ENCODE measurements at regions not wholly inside any gene's neighbourhood (a gene's known extent, or its start where the extent isn't known, plus 50 kb on each side); places are given as distances from the start of the nearest gene placed in this dataset.

DNA sequence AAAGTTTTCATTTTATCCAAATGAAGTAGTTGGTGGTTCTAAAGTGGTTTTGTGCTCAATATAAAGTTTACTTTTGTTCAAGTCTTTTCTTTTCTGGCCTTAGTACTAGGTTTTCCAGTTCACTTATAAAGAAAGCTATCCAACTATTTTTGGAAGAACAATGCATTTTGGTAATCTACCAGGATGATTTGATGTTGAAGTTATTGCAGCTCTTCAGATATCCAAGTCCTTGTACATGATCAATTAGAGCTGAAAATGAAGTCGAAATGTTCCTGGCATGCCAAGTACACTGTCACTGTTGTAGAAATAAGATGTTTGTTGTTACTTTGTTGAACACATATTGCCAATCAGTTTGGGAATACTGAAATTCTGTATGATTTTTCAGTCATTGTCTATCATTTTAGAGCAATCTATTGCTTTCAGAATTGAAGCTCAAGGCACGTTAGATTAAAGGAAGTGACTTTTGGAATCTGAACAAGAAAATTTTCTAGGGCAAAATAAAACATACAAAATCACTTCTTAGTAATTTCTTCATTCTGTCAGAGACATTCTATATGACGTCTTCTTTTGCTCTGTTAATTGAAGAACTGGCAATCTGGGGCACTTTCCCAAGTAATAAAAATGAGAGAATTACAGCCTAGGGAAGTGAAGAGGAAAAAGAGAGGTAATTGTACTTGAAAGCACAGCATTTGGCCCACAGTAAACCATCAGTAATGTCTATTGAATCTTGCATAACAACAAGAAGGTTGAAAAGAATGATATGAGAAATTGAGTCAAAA lies 232.3 kb downstream of the MREG start:
- TF ChIP-seq CTCF (conservative IDR thresholded peaks at IDR 0.05; ENCODE audit: low read depth, low read length) (no peak), EZH2 (IDR thresholded peaks at IDR 0.05; ENCODE audit: low read length, unreplicated experiment) (no peak)
